Bronchial epithelial cell (primary cell): ENCODE measurements at regions not wholly inside any gene's neighbourhood (a gene's known extent, or its start where the extent isn't known, plus 50 kb on each side); places are given as distances from the start of the nearest gene placed in this dataset.

Experiments used
- DNase-seq: peaks from one replicate; pipeline ENCODE4 v3.0.0-alpha.2; 2010; ENCODE audit warnings: low read depth
- FAIRE-seq: peaks from 2 replicates; lab custom pipeline; 2011; peaks lifted over from hg19 to GRCh38; lab: Jason Lieb, UNC
- H3K27me3 ChIP-seq: 2 replicates; pipeline ENCODE4 v1.5.1; 2011; ENCODE audit warnings: low read length; ENCODE audit not compliant: control insufficient read depth, insufficient read depth
- H3K36me3 ChIP-seq: 2 replicates; pipeline ENCODE4 v1.5.1; 2011; ENCODE audit warnings: low read length; ENCODE audit not compliant: control insufficient read depth, insufficient read depth
- H3K4me3 ChIP-seq: 2 replicates; pipeline ENCODE4 v1.5.1; 2011; ENCODE audit warnings: mild to moderate bottlenecking, low read depth, low read length, control low read depth
- CTCF ChIP-seq: IDR thresholded peaks from 2 replicates; pipeline ENCODE4 v1.5.1; 2011; ENCODE audit warnings: mild to moderate bottlenecking, moderate library complexity, low read length, control low read depth, inconsistent platforms; ENCODE audit not compliant: insufficient read depth, severe bottlenecking

- no peak for TF ChIP-seq CTCF
- DNase-seq (no peak), FAIRE-seq (no peak)
- Histone ChIP-seq H3K4me3 (no peak overlapping the region), H3K27me3 (no peaks in the 10 kb centered on the region), H3K36me3 (no peaks in the 10 kb centered on the region)
Measured at GRCh38 chr10:105800641-105801040, 1159.6 kb downstream of the SORCS3 start.

GRCh38 chr10:105798328-105798889 lies 1157.3 kb downstream of the SORCS3 start:
- no peaks in the 10 kb centered on the region for H3K36me3 ChIP-seq
- H3K4me3 ChIP-seq: no peak overlapping the region
- H3K27me3 ChIP-seq: no peaks in the 10 kb centered on the region
- FAIRE-seq: no peak
- no peak for TF ChIP-seq CTCF
- no peak for DNase-seq

- TF ChIP-seq CTCF: peak; percentile 59
- Histone ChIP-seq H3K36me3 (no peaks in the 10 kb centered on the region), H3K27me3 (no peaks in the 10 kb centered on the region), H3K4me3 (no peak overlapping the region)
- FAIRE-seq: no peak
- DNase-seq: peak; percentile 75
Measured at GRCh38 chr10:105797234-105797890, 1156.3 kb downstream of the SORCS3 start.

- FAIRE-seq: no peak
- DNase-seq: peak; percentile 72
Measured at GRCh38 chr10:105793071-105793470, 1152.0 kb downstream of the SORCS3 start.

GRCh38 chr10:105785721-105786120 lies 1144.6 kb downstream of the SORCS3 start:
- no peaks in the 10 kb centered on the region for H3K36me3 ChIP-seq
- H3K27me3 ChIP-seq: no peaks in the 10 kb centered on the region
- FAIRE-seq (no peak), DNase-seq (peak; percentile 59)
- H3K4me3 ChIP-seq: no peak overlapping the region
- no peak for TF ChIP-seq CTCF

More at GRCh38 chr10:105793071-105793470, 1152.0 kb downstream of the SORCS3 start:
- Histone ChIP-seq H3K27me3 (no peaks in the 10 kb centered on the region), H3K36me3 (no peaks in the 10 kb centered on the region), H3K4me3 (no peak overlapping the region)
- TF ChIP-seq CTCF: no peak

- FAIRE-seq: no peak
- DNase-seq: no peak
- H3K36me3 ChIP-seq: no peaks in the 10 kb centered on the region
- no peaks in the 10 kb centered on the region for H3K27me3 ChIP-seq
- no peak for TF ChIP-seq CTCF
- H3K4me3 ChIP-seq: no peak overlapping the region
Measured at GRCh38 chr10:105783936-105784483, 1142.9 kb downstream of the SORCS3 start.
